ENCODE measurements at regions not wholly inside any gene's neighbourhood (a gene's known extent, or its start where the extent isn't known, plus 50 kb on each side); places are given as distances from the start of the nearest gene placed in this dataset.

- Histone ChIP-seq H3K27ac (replicated peaks) (no peak overlapping the region), H3K4me1 (no peaks in the 10 kb centered on the region), H3K9me3 (replicated peaks) (no peaks in the 10 kb centered on the region), H3K36me3 (no peaks in the 10 kb centered on the region), H3K4me3 (no peak overlapping the region), H3K27me3 (ENCODE audit: low read depth) (no peaks in the 10 kb centered on the region)
- TF ChIP-seq CTCF (IDR thresholded peaks at IDR 0.05; ENCODE audit: borderline replicate concordance) = no peak
- no peak for DNase-seq
- intact Hi-C loops (cut with micrococcal nuclease) = no loop called here
Measured at GRCh38 chr12:41970744-41971143, 173.9 kb downstream of the GXYLT1 start.

GRCh38 chr12:41968599-41968998 is 176.1 kb downstream of the GXYLT1 start:
- no peak for TF ChIP-seq CTCF (IDR thresholded peaks at IDR 0.05; ENCODE audit: borderline replicate concordance)
- H3K4me1 ChIP-seq = no peaks in the 10 kb centered on the region
- H3K9me3 ChIP-seq (replicated peaks) = no peaks in the 10 kb centered on the region
- no peak for DNase-seq
- no peak overlapping the region for H3K4me3 ChIP-seq
- H3K27me3 ChIP-seq (ENCODE audit: low read depth) = no peaks in the 10 kb centered on the region
- H3K27ac ChIP-seq (replicated peaks) = no peak overlapping the region
- no peaks in the 10 kb centered on the region for H3K36me3 ChIP-seq
- intact Hi-C loops (cut with micrococcal nuclease) = no loop called here

GRCh38 chr12:41967668-41968500 is 176.8 kb downstream of the GXYLT1 start:
- H3K4me1 ChIP-seq = no peaks in the 10 kb centered on the region
- H3K27ac ChIP-seq (replicated peaks) = no peak overlapping the region
- no peaks in the 10 kb centered on the region for H3K27me3 ChIP-seq (ENCODE audit: low read depth)
- no peak for DNase-seq
- no peak for TF ChIP-seq CTCF (IDR thresholded peaks at IDR 0.05; ENCODE audit: borderline replicate concordance)
- intact Hi-C loops (cut with micrococcal nuclease) = no loop called here
- H3K36me3 ChIP-seq = no peaks in the 10 kb centered on the region
- H3K4me3 ChIP-seq = no peak overlapping the region
- H3K9me3 ChIP-seq (replicated peaks) = no peaks in the 10 kb centered on the region

GRCh38 chr12:41966916-41967315 is 177.8 kb downstream of the GXYLT1 start:
- no peak overlapping the region for H3K4me3 ChIP-seq
- TF ChIP-seq CTCF (IDR thresholded peaks at IDR 0.05; ENCODE audit: borderline replicate concordance) = no peak
- no peaks in the 10 kb centered on the region for H3K27me3 ChIP-seq (ENCODE audit: low read depth)
- H3K4me1 ChIP-seq = no peaks in the 10 kb centered on the region
- no peak overlapping the region for H3K27ac ChIP-seq (replicated peaks)
- no peak for DNase-seq
- intact Hi-C loops (cut with micrococcal nuclease) = no loop called here
- no peaks in the 10 kb centered on the region for H3K36me3 ChIP-seq
- H3K9me3 ChIP-seq (replicated peaks) = no peaks in the 10 kb centered on the region

GRCh38 chr12:41966001-41966400 is 178.7 kb downstream of the GXYLT1 start:
- no peaks in the 10 kb centered on the region for H3K36me3 ChIP-seq
- DNase-seq = no peak
- intact Hi-C loops (cut with micrococcal nuclease) = no loop called here
- no peak for TF ChIP-seq CTCF (IDR thresholded peaks at IDR 0.05; ENCODE audit: borderline replicate concordance)
- no peaks in the 10 kb centered on the region for H3K4me1 ChIP-seq
- H3K9me3 ChIP-seq (replicated peaks) = no peaks in the 10 kb centered on the region
- H3K27ac ChIP-seq (replicated peaks) = no peak overlapping the region
- no peaks in the 10 kb centered on the region for H3K27me3 ChIP-seq (ENCODE audit: low read depth)
- H3K4me3 ChIP-seq = no peak overlapping the region
